ENCODE measurements at regions not wholly inside any gene's neighbourhood (a gene's known extent, or its start where the extent isn't known, plus 50 kb on each side); places are given as distances from the start of the nearest gene placed in this dataset.

DNA sequence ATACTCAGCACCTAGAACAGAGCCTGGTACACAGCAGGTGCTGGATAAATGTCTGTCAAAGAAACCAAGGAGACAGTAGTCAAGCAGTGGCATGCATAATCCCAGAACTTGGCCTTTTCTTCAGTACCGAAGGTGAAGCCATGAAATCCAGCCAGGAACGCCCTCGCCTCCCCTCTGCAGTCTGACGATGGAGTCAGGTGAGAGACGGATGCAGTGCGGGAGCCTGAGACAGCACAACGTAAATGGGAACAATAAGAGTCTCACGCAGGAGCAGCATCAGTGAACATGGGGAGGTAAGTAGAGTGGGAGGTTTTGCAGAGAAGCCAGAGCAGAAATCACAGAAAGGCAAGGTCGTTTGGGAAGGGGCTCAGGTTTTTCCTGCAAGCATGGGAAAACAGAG, 389.3 kb upstream of the MYT1L start:
- no peak for DNase-seq
- no peak overlapping the region for H3K4me3 ChIP-seq (ENCODE audit: control insufficient read depth in 1 of 2, extremely low read depth in 1 of 2, low read length in 1 of 2)
- Mint-ChIP-seq H3K9me3 (no peaks in the 10 kb centered on the region), H3K27me3 (peaks cover 2 to 11% of the 10 kb centered on the region in 2 donors), H3K36me3 (no peaks in the 10 kb centered on the region), H3K4me3 (no peak overlapping the region), H3K27ac (no peak overlapping the region), H3K4me1 (no peaks in the 10 kb centered on the region)
- no peak for ATAC-seq (replicated peaks in 1 of 4)
- H3K27me3 ChIP-seq (replicated peaks in 1 of 2; ENCODE audit: control insufficient read depth in 2 of 2, extremely low read depth in 1 of 2, insufficient read depth in 2 of 2, low read length in 1 of 2), result peaks cover 0 to 7% of the 10 kb centered on the region in 2 experiments
- H3K9me3 ChIP-seq, result no peaks in the 10 kb centered on the region
- WGBS (ENCODE audit: insufficient coverage), result 82% methylated on average over 9 of the region's 9 CpGs
- ChIA-PET POLR2A (no interaction called here), CTCF (no interaction called here)
- H3K27ac ChIP-seq (ENCODE audit: low read length), result no peak overlapping the region
- H3K4me1 ChIP-seq (ENCODE audit: control insufficient read depth in 1 of 2, extremely low read depth in 1 of 2, insufficient read depth in 2 of 2, low read length in 2 of 2), result no peaks in the 10 kb centered on the region
- no peaks in the 10 kb centered on the region for H3K36me3 ChIP-seq (ENCODE audit: control insufficient read depth in 2 of 2, extremely low read depth in 1 of 2, insufficient read depth in 1 of 2, low read length in 1 of 2)

DNA sequence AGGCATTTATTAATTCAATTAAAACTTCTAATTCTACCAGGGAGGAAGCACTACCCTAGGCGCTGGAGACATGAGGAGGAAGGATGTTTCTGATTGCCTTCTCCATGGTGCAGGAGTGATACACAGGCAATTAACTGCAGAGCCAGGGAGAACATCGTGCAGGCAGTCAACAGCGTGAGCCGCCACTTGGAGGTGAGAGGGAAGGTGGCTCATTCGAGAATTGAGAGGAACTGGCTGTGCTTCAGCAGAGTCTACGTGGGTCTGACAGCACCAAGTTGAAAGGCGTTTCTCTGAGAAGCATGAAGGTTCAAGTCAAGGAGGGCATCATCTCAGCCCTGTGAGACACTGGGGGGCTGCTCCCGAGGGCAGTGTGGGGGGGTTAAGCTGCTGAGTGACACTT, 388.7 kb upstream of the MYT1L start:
- peaks cover 0 to 7% of the 10 kb centered on the region in 2 experiments for H3K27me3 ChIP-seq (replicated peaks in 1 of 2; ENCODE audit: control insufficient read depth in 2 of 2, extremely low read depth in 1 of 2, insufficient read depth in 2 of 2, low read length in 1 of 2)
- H3K27ac Mint-ChIP-seq, result no peak overlapping the region
- ATAC-seq (replicated peaks in 1 of 4) (no peak), DNase-seq (no peak)
- H3K4me1 Mint-ChIP-seq, result no peaks in the 10 kb centered on the region
- WGBS (ENCODE audit: insufficient coverage), result 82% methylated on average over 4 of the region's 8 CpGs
- no peaks in the 10 kb centered on the region for H3K4me1 ChIP-seq (ENCODE audit: control insufficient read depth in 1 of 2, extremely low read depth in 1 of 2, insufficient read depth in 2 of 2, low read length in 2 of 2)
- H3K27me3 Mint-ChIP-seq, result peaks cover 2 to 11% of the 10 kb centered on the region in 2 donors
- CTCF ChIA-PET, result no interaction called here
- POLR2A ChIA-PET, result no interaction called here
- H3K4me3 Mint-ChIP-seq, result no peak overlapping the region
- no peaks in the 10 kb centered on the region for H3K36me3 ChIP-seq (ENCODE audit: control insufficient read depth in 2 of 2, extremely low read depth in 1 of 2, insufficient read depth in 1 of 2, low read length in 1 of 2)
- H3K9me3 ChIP-seq, result no peaks in the 10 kb centered on the region
- no peaks in the 10 kb centered on the region for H3K9me3 Mint-ChIP-seq
- no peak overlapping the region for H3K4me3 ChIP-seq (ENCODE audit: control insufficient read depth in 1 of 2, extremely low read depth in 1 of 2, low read length in 1 of 2)
- no peaks in the 10 kb centered on the region for H3K36me3 Mint-ChIP-seq
- H3K27ac ChIP-seq (ENCODE audit: low read length), result no peak overlapping the region

DNA sequence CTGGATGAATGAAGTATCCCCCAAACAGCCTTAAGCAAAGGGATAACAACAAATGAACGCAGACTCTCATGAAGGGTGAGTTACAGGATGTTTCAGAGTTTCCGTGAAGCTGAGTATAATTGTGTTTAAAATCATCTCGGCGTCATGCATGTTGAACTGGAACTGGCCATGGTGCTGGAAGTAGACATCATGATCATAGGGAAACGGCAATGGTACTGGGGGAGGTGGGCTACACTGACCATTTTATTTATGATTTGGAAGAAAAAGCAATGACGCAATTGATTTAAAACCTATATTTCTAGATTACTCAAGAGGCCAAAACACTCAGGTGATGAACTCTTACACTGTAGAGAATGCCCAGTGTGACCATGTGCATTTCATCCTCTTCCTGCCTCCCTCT, 387.9 kb upstream of the MYT1L start:
- H3K27me3 ChIP-seq (replicated peaks in 1 of 2; ENCODE audit: control insufficient read depth in 2 of 2, extremely low read depth in 1 of 2, insufficient read depth in 2 of 2, low read length in 1 of 2), result peaks cover 0 to 10% of the 10 kb centered on the region in 2 experiments
- 56% methylated on average over 3 of the region's 6 CpGs for WGBS (ENCODE audit: insufficient coverage)
- no peaks in the 10 kb centered on the region for H3K36me3 Mint-ChIP-seq
- no peak overlapping the region for H3K27ac ChIP-seq (ENCODE audit: low read length)
- no peaks in the 10 kb centered on the region for H3K9me3 ChIP-seq
- peaks cover 2 to 11% of the 10 kb centered on the region in 2 donors for H3K27me3 Mint-ChIP-seq
- ATAC-seq (replicated peaks in 1 of 4) (no peak), DNase-seq (no peak)
- ChIA-PET CTCF (no interaction called here), POLR2A (no interaction called here)
- no peaks in the 10 kb centered on the region for H3K4me1 Mint-ChIP-seq
- no peaks in the 10 kb centered on the region for H3K9me3 Mint-ChIP-seq
- H3K36me3 ChIP-seq (ENCODE audit: control insufficient read depth in 2 of 2, extremely low read depth in 1 of 2, insufficient read depth in 1 of 2, low read length in 1 of 2), result no peaks in the 10 kb centered on the region
- H3K4me1 ChIP-seq (ENCODE audit: control insufficient read depth in 1 of 2, extremely low read depth in 1 of 2, insufficient read depth in 2 of 2, low read length in 2 of 2), result no peaks in the 10 kb centered on the region
- H3K4me3 ChIP-seq (ENCODE audit: control insufficient read depth in 1 of 2, extremely low read depth in 1 of 2, low read length in 1 of 2), result no peak overlapping the region
- no peak overlapping the region for H3K27ac Mint-ChIP-seq
- H3K4me3 Mint-ChIP-seq, result no peak overlapping the region

DNA sequence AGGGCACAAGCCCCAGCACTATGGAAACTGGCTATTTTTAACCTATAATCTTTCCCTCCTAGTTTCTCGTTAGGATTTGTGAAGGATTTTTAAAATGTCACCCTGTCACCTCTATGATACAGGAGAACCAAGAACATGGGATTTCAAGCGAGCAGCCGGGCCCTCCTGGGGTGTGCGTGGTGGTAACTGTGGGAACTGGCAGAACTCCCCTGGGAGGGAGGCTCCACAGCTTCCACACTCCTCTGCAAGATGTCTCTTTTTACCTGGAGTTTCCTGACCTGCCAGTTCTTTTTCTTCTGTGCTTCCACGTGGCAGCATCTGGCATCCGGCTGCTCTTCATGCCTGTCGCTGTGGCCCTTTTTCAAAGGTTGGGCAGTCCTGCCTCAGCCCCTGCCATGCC, 386.3 kb upstream of the MYT1L start:
- H3K36me3 Mint-ChIP-seq, result no peaks in the 10 kb centered on the region
- no peak overlapping the region for H3K27ac ChIP-seq (ENCODE audit: low read length)
- no peaks in the 10 kb centered on the region for H3K4me1 Mint-ChIP-seq
- H3K36me3 ChIP-seq (ENCODE audit: control insufficient read depth in 2 of 2, extremely low read depth in 1 of 2, insufficient read depth in 1 of 2, low read length in 1 of 2), result no peaks in the 10 kb centered on the region
- H3K9me3 Mint-ChIP-seq, result no peaks in the 10 kb centered on the region
- no peaks in the 10 kb centered on the region for H3K9me3 ChIP-seq
- H3K27ac Mint-ChIP-seq, result no peak overlapping the region
- peaks cover 0 to 19% of the 10 kb centered on the region in 2 experiments for H3K27me3 ChIP-seq (replicated peaks in 1 of 2; ENCODE audit: control insufficient read depth in 2 of 2, extremely low read depth in 1 of 2, insufficient read depth in 2 of 2, low read length in 1 of 2)
- no peaks in the 10 kb centered on the region for H3K4me1 ChIP-seq (ENCODE audit: control insufficient read depth in 1 of 2, extremely low read depth in 1 of 2, insufficient read depth in 2 of 2, low read length in 2 of 2)
- POLR2A ChIA-PET, result no interaction called here
- DNase-seq (no peak), ATAC-seq (replicated peaks in 1 of 4) (no peak)
- 72% methylated on average over 5 of the region's 7 CpGs for WGBS (ENCODE audit: insufficient coverage)
- CTCF ChIA-PET, result no interaction called here
- H3K4me3 ChIP-seq (ENCODE audit: control insufficient read depth in 1 of 2, extremely low read depth in 1 of 2, low read length in 1 of 2), result no peak overlapping the region
- peaks cover 2 to 14% of the 10 kb centered on the region in 2 donors for H3K27me3 Mint-ChIP-seq
- no peak overlapping the region for H3K4me3 Mint-ChIP-seq

DNA sequence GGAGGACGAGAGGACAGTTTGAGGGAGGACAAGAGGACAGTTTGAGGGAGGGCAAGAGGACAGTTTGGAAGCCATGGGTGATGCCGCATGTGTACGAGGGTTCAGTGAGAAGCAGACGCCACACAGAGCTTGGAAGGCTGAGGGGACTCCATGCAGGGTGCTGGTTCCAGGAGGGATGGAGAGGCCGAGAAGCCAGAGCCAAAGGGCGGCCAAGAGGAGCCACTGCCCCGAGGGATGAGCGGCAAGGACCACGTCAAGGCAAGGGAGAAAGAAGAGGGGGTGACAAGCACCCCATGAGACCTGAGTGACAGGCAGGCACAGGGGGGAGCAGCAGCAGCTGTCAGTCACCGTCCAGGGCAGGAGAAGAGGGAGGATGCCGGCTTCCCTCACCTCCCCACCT, 385.7 kb upstream of the MYT1L start:
- Histone ChIP-seq H3K27me3 (replicated peaks in 1 of 2; ENCODE audit: control insufficient read depth in 2 of 2, extremely low read depth in 1 of 2, insufficient read depth in 2 of 2, low read length in 1 of 2) (peaks cover 0 to 19% of the 10 kb centered on the region in 2 experiments), H3K4me3 (ENCODE audit: control insufficient read depth in 1 of 2, extremely low read depth in 1 of 2, low read length in 1 of 2) (no peak overlapping the region), H3K9me3 (no peaks in the 10 kb centered on the region), H3K4me1 (ENCODE audit: control insufficient read depth in 1 of 2, extremely low read depth in 1 of 2, insufficient read depth in 2 of 2, low read length in 2 of 2) (no peaks in the 10 kb centered on the region), H3K36me3 (ENCODE audit: control insufficient read depth in 2 of 2, extremely low read depth in 1 of 2, insufficient read depth in 1 of 2, low read length in 1 of 2) (no peaks in the 10 kb centered on the region), H3K27ac (ENCODE audit: low read length) (no peak overlapping the region)
- DNase-seq, result no peak
- Mint-ChIP-seq H3K4me1 (no peaks in the 10 kb centered on the region), H3K4me3 (no peak overlapping the region), H3K27ac (no peak overlapping the region), H3K9me3 (no peaks in the 10 kb centered on the region), H3K36me3 (no peaks in the 10 kb centered on the region), H3K27me3 (peaks cover 2 to 14% of the 10 kb centered on the region in 2 donors)
- CTCF ChIA-PET, result no interaction called here
- POLR2A ChIA-PET, result no interaction called here
- 86% methylated on average over 8 of the region's 11 CpGs for whole genome bisulfite sequencing (ENCODE audit: insufficient coverage)
- ATAC-seq (replicated peaks in 1 of 4), result no peak

GRCh38 chr2:2715036-2715818, 384.2 kb upstream of the MYT1L start:
- Histone ChIP-seq H3K9me3 (no peaks in the 10 kb centered on the region), H3K27ac (ENCODE audit: low read length) (no peak overlapping the region), H3K36me3 (ENCODE audit: control insufficient read depth in 2 of 2, extremely low read depth in 1 of 2, insufficient read depth in 1 of 2, low read length in 1 of 2) (no peaks in the 10 kb centered on the region), H3K4me3 (ENCODE audit: control insufficient read depth in 1 of 2, extremely low read depth in 1 of 2, low read length in 1 of 2) (no peak overlapping the region), H3K27me3 (replicated peaks in 1 of 2; ENCODE audit: control insufficient read depth in 2 of 2, extremely low read depth in 1 of 2, insufficient read depth in 2 of 2, low read length in 1 of 2) (peaks cover 0 to 19% of the 10 kb centered on the region in 2 experiments), H3K4me1 (ENCODE audit: control insufficient read depth in 1 of 2, extremely low read depth in 1 of 2, insufficient read depth in 2 of 2, low read length in 2 of 2) (no peaks in the 10 kb centered on the region)
- 80% methylated on average over 12 of the region's 18 CpGs for WGBS (ENCODE audit: insufficient coverage)
- no peak for ATAC-seq (replicated peaks in 1 of 4)
- no peak for DNase-seq
- ChIA-PET CTCF (no interaction called here), POLR2A (no interaction called here)
- Mint-ChIP-seq H3K27me3 (peaks cover 2 to 14% of the 10 kb centered on the region in 2 donors), H3K9me3 (no peaks in the 10 kb centered on the region), H3K36me3 (no peaks in the 10 kb centered on the region), H3K27ac (no peak overlapping the region), H3K4me1 (no peaks in the 10 kb centered on the region), H3K4me3 (no peak overlapping the region)

- ATAC-seq (replicated peaks in 1 of 4) (no peak), DNase-seq (no peak)
- ChIA-PET CTCF (no interaction called here), POLR2A (no interaction called here)
- Mint-ChIP-seq H3K27me3 (peaks cover 2 to 14% of the 10 kb centered on the region in 2 donors), H3K36me3 (no peaks in the 10 kb centered on the region), H3K4me1 (no peaks in the 10 kb centered on the region), H3K27ac (no peak overlapping the region), H3K9me3 (no peaks in the 10 kb centered on the region), H3K4me3 (no peak overlapping the region)
- H3K4me1 ChIP-seq (ENCODE audit: control insufficient read depth in 1 of 2, extremely low read depth in 1 of 2, insufficient read depth in 2 of 2, low read length in 2 of 2), result no peaks in the 10 kb centered on the region
- no peak overlapping the region for H3K4me3 ChIP-seq (ENCODE audit: control insufficient read depth in 1 of 2, extremely low read depth in 1 of 2, low read length in 1 of 2)
- H3K27me3 ChIP-seq (replicated peaks in 1 of 2; ENCODE audit: control insufficient read depth in 2 of 2, extremely low read depth in 1 of 2, insufficient read depth in 2 of 2, low read length in 1 of 2), result peaks cover 0 to 19% of the 10 kb centered on the region in 2 experiments
- H3K36me3 ChIP-seq (ENCODE audit: control insufficient read depth in 2 of 2, extremely low read depth in 1 of 2, insufficient read depth in 1 of 2, low read length in 1 of 2), result no peaks in the 10 kb centered on the region
- 94% methylated on average over 4 of the region's 7 CpGs for WGBS (ENCODE audit: insufficient coverage)
- H3K27ac ChIP-seq (ENCODE audit: low read length), result no peak overlapping the region
- H3K9me3 ChIP-seq, result no peaks in the 10 kb centered on the region
These were observed 383.3 kb upstream of the MYT1L start for GRCh38 chr2:2714408-2714807.

All from T-cell (primary cell).